ENCODE measurements at regions not wholly inside any gene's neighbourhood (a gene's known extent, or its start where the extent isn't known, plus 50 kb on each side); places are given as distances from the start of the nearest gene placed in this dataset.

- no peak for TF ChIP-seq CTCF (IDR thresholded peaks at IDR 0.05)
- DNase-seq (ENCODE audit: low spot score): no peak
Observed at GRCh38 chr10:36765782-36766414, 359.5 kb upstream of the ANKRD30A start.

GRCh38 chr10:36764823-36765222 lies 360.6 kb upstream of the ANKRD30A start:
- TF ChIP-seq CTCF (IDR thresholded peaks at IDR 0.05): no peak
- no peak for DNase-seq (ENCODE audit: low spot score)
- Histone ChIP-seq H3K27ac (no peak overlapping the region), H3K4me3 (no peak overlapping the region)

More at GRCh38 chr10:36765782-36766414, 359.5 kb upstream of the ANKRD30A start:
- no peak overlapping the region for H3K27ac ChIP-seq
- H3K4me3 ChIP-seq: no peak overlapping the region

- Histone ChIP-seq H3K27ac (no peak overlapping the region), H3K4me3 (no peak overlapping the region)
- no peak for DNase-seq (ENCODE audit: low spot score)
- no peak for TF ChIP-seq CTCF (IDR thresholded peaks at IDR 0.05)
Observed at GRCh38 chr10:36761121-36761520, 364.3 kb upstream of the ANKRD30A start.

GRCh38 chr10:36759141-36759805 lies 366.1 kb upstream of the ANKRD30A start:
- TF ChIP-seq CTCF (IDR thresholded peaks at IDR 0.05): no peak
- DNase-seq (ENCODE audit: low spot score): no peak
- no peak overlapping the region for H3K4me3 ChIP-seq
- H3K27ac ChIP-seq: no peak overlapping the region

- H3K27ac ChIP-seq: no peak overlapping the region
- no peak overlapping the region for H3K4me3 ChIP-seq
- no peak for TF ChIP-seq CTCF (IDR thresholded peaks at IDR 0.05)
- no peak for DNase-seq (ENCODE audit: low spot score)
Observed at GRCh38 chr10:36748128-36748871, 377.1 kb upstream of the ANKRD30A start.

- H3K4me3 ChIP-seq: no peak overlapping the region
- no peak for DNase-seq (ENCODE audit: low spot score)
- no peak overlapping the region for H3K27ac ChIP-seq
- TF ChIP-seq CTCF (IDR thresholded peaks at IDR 0.05): no peak
Observed at GRCh38 chr10:36739884-36740445, 385.4 kb upstream of the ANKRD30A start.
